ENCODE measurements at regions not wholly inside any gene's neighbourhood (a gene's known extent, or its start where the extent isn't known, plus 50 kb on each side); places are given as distances from the start of the nearest gene placed in this dataset.

DNA sequence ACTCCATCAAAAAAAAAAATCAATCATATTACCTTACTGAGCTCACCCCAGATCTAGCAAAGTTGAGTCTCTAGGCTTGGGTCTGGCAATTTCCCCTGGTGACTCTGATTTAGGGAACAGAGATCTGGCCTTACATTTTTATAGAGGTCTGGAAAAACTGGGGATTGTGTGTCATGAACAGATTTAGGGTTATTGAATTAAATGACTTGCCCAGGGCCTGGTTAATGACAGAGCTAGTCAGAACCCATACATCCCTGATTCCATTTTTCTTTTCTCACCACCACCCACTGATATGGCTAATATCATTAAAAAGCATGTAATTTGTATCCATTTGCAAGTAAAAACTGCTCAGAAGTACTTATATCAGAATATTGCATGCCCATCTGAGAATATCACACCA lies 163.4 kb upstream of the OGFRL1 start:
- Histone ChIP-seq H3K27ac (ENCODE audit: insufficient read length, low read depth, low read length) (peak overlapping the region; percentile 52), H3K23me2 (ENCODE audit: insufficient read length, low read depth, low read length, poor library complexity, severe bottlenecking) (no peaks in the 10 kb centered on the region), H3T11ph (ENCODE audit: low read length) (no peak overlapping the region), H4K5ac (ENCODE audit: insufficient read length, low read depth, low read length) (no peak overlapping the region), H3K79me2 (ENCODE audit: insufficient read depth, low read length) (no peaks in the 10 kb centered on the region), H2BK5ac (ENCODE audit: insufficient read length, low read length) (no peak overlapping the region), H3K4me2 (ENCODE audit: insufficient read depth, insufficient read length, low read length) (no peak overlapping the region), H2AFZ (ENCODE audit: low read length) (no peak overlapping the region), H2BK120ac (ENCODE audit: low read depth, low read length, poor library complexity, severe bottlenecking) (no peak overlapping the region), H3K4me1 (ENCODE audit: insufficient read depth, low read length) (peaks cover 4% of the 10 kb centered on the region; the same call in 1 of the 2 replicates), H3K56ac (ENCODE audit: insufficient read length, low read depth, low read length) (no peak overlapping the region), H3K27me3 (ENCODE audit: insufficient read depth, low read length) (no peaks in the 10 kb centered on the region), H3K9me3 (ENCODE audit: control insufficient read depth, low read depth, low read length) (no peaks in the 10 kb centered on the region), H3K23ac (ENCODE audit: insufficient read length, low read depth, low read length) (no peak overlapping the region), H2BK12ac (ENCODE audit: insufficient read length, low read depth, low read length) (no peak overlapping the region), H3K4ac (ENCODE audit: low read depth, low read length) (no peak overlapping the region), H3K9ac (ENCODE audit: extremely low read depth, insufficient read length, low read length) (no peak overlapping the region), H3K14ac (ENCODE audit: insufficient read depth, low read length) (no peak overlapping the region), H2AK5ac (ENCODE audit: insufficient read length, low read length) (no peak overlapping the region), H4K20me1 (ENCODE audit: control insufficient read depth, insufficient read depth, insufficient read length) (no peaks in the 10 kb centered on the region), H4K91ac (ENCODE audit: insufficient read length, low read depth, low read length) (no peak overlapping the region), H3K18ac (ENCODE audit: insufficient read length, low read depth, low read length) (no peak overlapping the region), H4K8ac (replicated peaks; ENCODE audit: insufficient read length, low read depth, low read length) (no peak overlapping the region), H3K79me1 (ENCODE audit: insufficient read depth, low read depth, low read length, poor library complexity, severe bottlenecking) (no peaks in the 10 kb centered on the region), H2BK20ac (ENCODE audit: low read depth, low read length, poor library complexity, severe bottlenecking) (no peak overlapping the region), H2BK15ac (ENCODE audit: low read depth, low read length) (no peak overlapping the region)
- H3K27me3 Mint-ChIP-seq (ENCODE audit: low read depth), result no peaks in the 10 kb centered on the region
- DNase-seq, result no peak
- H3K27ac Mint-ChIP-seq, result no peak overlapping the region
- H3K4me3 Mint-ChIP-seq, result no peak overlapping the region
- H3K4me1 Mint-ChIP-seq, result peaks cover 12 to 15% of the 10 kb centered on the region in 2 experiments
- H3K36me3 Mint-ChIP-seq (ENCODE audit: insufficient read depth in 1 of 3, low read depth in 3 of 3), result peaks cover 0 to 8% (median 5%) of the 10 kb centered on the region in 3 experiments; a peak in 4 of 7 replicates
- peaks cover 8 to 11% of the 10 kb centered on the region in 2 experiments; a peak in 4 of 5 replicates for H3K9me3 Mint-ChIP-seq
- TF ChIP-seq, protein P1, sequence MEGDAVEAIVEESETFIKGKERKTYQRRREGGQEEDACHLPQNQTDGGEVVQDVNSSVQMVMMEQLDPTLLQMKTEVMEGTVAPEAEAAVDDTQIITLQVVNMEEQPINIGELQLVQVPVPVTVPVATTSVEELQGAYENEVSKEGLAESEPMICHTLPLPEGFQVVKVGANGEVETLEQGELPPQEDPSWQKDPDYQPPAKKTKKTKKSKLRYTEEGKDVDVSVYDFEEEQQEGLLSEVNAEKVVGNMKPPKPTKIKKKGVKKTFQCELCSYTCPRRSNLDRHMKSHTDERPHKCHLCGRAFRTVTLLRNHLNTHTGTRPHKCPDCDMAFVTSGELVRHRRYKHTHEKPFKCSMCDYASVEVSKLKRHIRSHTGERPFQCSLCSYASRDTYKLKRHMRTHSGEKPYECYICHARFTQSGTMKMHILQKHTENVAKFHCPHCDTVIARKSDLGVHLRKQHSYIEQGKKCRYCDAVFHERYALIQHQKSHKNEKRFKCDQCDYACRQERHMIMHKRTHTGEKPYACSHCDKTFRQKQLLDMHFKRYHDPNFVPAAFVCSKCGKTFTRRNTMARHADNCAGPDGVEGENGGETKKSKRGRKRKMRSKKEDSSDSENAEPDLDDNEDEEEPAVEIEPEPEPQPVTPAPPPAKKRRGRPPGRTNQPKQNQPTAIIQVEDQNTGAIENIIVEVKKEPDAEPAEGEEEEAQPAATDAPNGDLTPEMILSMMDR (conservative IDR thresholded peaks at IDR 0.05), result no peak
